PFSK-1 (cell line): ENCODE measurements at regions not wholly inside any gene's neighbourhood (a gene's known extent, or its start where the extent isn't known, plus 50 kb on each side); places are given as distances from the start of the nearest gene placed in this dataset.

Experiments used
- FOXP2 ChIP-seq: optimal IDR thresholded peaks from 2 replicates; pipeline ENCODE3; 2011; ENCODE audit warnings: borderline replicate concordance, control low read depth, inconsistent platforms; ENCODE audit not compliant: insufficient read depth; ENCODE audit errors: extremely low read length, extremely low read depth
- POLR2AphosphoS5 ChIP-seq: IDR thresholded peaks from 2 replicates; pipeline ENCODE4 v1.6.1; 2012; ENCODE audit warnings: low read depth, mild to moderate bottlenecking, control low read depth, low read length, moderate library complexity
- REST ChIP-seq, 2 experiments: IDR thresholded peaks; 2 replicates each; pipeline versions ENCODE4 v1.6.1 to v1.8.0; 2011 to 2012; ENCODE audit warnings: low read depth in 2 of 2, low read length in 2 of 2, control low read depth in 1 of 2, inconsistent platforms in 1 of 2, mild to moderate bottlenecking in 1 of 2, moderate library complexity in 1 of 2; ENCODE audit not compliant: insufficient read depth in 1 of 2
- SIN3A ChIP-seq: IDR thresholded peaks from 2 replicates; pipeline ENCODE4 v1.6.1; 2012; ENCODE audit warnings: mild to moderate bottlenecking, low read length, moderate library complexity, borderline replicate concordance; ENCODE audit not compliant: insufficient read depth
- TAF1 ChIP-seq: IDR thresholded peaks from 2 replicates; pipeline ENCODE4 v1.6.1; 2012; ENCODE audit warnings: low read length, control low read depth, borderline replicate concordance; ENCODE audit not compliant: insufficient read depth

- TF ChIP-seq FOXP2 (no peak), REST (IDR thresholded peaks at IDR 0.05; ENCODE audit: insufficient read depth in 1 of 2, low read depth in 2 of 2, low read length in 2 of 2) (no peak), SIN3A (no peak), TAF1 (no peak), POLR2AphosphoS5 (no peak)
These were observed 539.5 kb downstream of the ZPLD1 start for GRCh38 chr3:102974333-102974732.

- TF ChIP-seq SIN3A = no peak
- TF ChIP-seq FOXP2 = no peak
- TF ChIP-seq REST (IDR thresholded peaks at IDR 0.05; ENCODE audit: insufficient read depth in 1 of 2, low read depth in 2 of 2, low read length in 2 of 2) = no peak
- no peak for TF ChIP-seq POLR2AphosphoS5
- no peak for TF ChIP-seq TAF1
These were observed 544.4 kb downstream of the ZPLD1 start for GRCh38 chr3:102979191-102979590.

GRCh38 chr3:102979682-102980354 is 545.0 kb downstream of the ZPLD1 start:
- TF ChIP-seq TAF1 (no peak), REST (IDR thresholded peaks at IDR 0.05; ENCODE audit: insufficient read depth in 1 of 2, low read depth in 2 of 2, low read length in 2 of 2) (no peak), SIN3A (no peak), FOXP2 (no peak), POLR2AphosphoS5 (no peak)

GRCh38 chr3:102980355-102980696 is 545.5 kb downstream of the ZPLD1 start:
- no peak for TF ChIP-seq SIN3A
- TF ChIP-seq REST (IDR thresholded peaks at IDR 0.05; ENCODE audit: insufficient read depth in 1 of 2, low read depth in 2 of 2, low read length in 2 of 2) = no peak
- no peak for TF ChIP-seq POLR2AphosphoS5
- TF ChIP-seq TAF1 = no peak
- TF ChIP-seq FOXP2 = no peak
